ENCODE measurements at regions not wholly inside any gene's neighbourhood (a gene's known extent, or its start where the extent isn't known, plus 50 kb on each side); places are given as distances from the start of the nearest gene placed in this dataset.

DNA sequence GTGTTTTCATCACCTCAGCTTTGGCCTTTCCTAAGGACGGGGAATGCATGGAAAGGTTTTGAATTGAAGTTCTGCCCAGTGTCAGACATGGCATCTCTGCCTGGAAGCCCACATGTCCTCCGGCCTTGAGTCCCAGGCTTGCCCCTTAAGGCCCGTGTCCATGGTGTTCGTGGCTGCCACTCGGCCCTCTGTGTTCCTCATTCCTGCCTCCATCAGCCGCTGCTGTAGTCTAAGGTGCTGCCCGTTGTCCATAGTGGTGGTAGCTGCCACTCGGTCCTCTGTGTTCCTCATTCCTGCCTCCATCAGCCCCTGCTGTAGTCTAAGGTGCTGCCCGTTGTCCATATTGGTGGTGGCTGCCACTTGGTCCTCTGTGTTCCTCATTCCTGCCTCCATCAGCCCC lies 180.7 kb upstream of the SHH start:
- TF ChIP-seq POLR2A (IDR thresholded peaks at IDR 0.05) = no peak
- TF ChIP-seq, protein P1, sequence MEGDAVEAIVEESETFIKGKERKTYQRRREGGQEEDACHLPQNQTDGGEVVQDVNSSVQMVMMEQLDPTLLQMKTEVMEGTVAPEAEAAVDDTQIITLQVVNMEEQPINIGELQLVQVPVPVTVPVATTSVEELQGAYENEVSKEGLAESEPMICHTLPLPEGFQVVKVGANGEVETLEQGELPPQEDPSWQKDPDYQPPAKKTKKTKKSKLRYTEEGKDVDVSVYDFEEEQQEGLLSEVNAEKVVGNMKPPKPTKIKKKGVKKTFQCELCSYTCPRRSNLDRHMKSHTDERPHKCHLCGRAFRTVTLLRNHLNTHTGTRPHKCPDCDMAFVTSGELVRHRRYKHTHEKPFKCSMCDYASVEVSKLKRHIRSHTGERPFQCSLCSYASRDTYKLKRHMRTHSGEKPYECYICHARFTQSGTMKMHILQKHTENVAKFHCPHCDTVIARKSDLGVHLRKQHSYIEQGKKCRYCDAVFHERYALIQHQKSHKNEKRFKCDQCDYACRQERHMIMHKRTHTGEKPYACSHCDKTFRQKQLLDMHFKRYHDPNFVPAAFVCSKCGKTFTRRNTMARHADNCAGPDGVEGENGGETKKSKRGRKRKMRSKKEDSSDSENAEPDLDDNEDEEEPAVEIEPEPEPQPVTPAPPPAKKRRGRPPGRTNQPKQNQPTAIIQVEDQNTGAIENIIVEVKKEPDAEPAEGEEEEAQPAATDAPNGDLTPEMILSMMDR (IDR thresholded peaks at IDR 0.05) = no peak

Measured in suprapubic skin (tissue), 3 donors.